Liver (tissue), 8 donors: ENCODE measurements at regions not wholly inside any gene's neighbourhood (a gene's known extent, or its start where the extent isn't known, plus 50 kb on each side); places are given as distances from the start of the nearest gene placed in this dataset.

Experiments used
- DNase-seq: peaks from one replicate; pipeline ENCODE4 v3.0.0-alpha.2; 2017; ENCODE audit warnings: low spot score
- H3K27ac ChIP-seq, 2 donors: one replicate each; pipeline ENCODE4 v1.7.0; 2013; ENCODE audit warnings: inconsistent platforms in 2 of 2, low read length in 2 of 2, control low read depth in 1 of 2, low read depth in 1 of 2, mild to moderate bottlenecking in 1 of 2
- H3K27me3 ChIP-seq, 4 donors: one replicate each; pipeline versions ENCODE4 v1.6.1 to v1.7.0; 2013; ENCODE audit warnings: low read length in 3 of 4, inconsistent platforms in 1 of 4, mild to moderate bottlenecking in 1 of 4, moderate library complexity in 1 of 4; ENCODE audit not compliant: control insufficient read depth in 4 of 4, insufficient read depth in 4 of 4
- H3K36me3 ChIP-seq, 4 donors: one replicate each; pipeline versions ENCODE4 v1.6.1 to v1.7.0; 2013; ENCODE audit warnings: low read length in 3 of 4, mild to moderate bottlenecking in 3 of 4, low read depth in 1 of 4, moderate library complexity in 1 of 4; ENCODE audit not compliant: control insufficient read depth in 4 of 4, insufficient read depth in 3 of 4
- H3K4me1 ChIP-seq, 4 donors: one replicate each; pipeline versions ENCODE4 v1.6.1 to v1.7.0; 2013; ENCODE audit warnings: low read length in 3 of 4, mild to moderate bottlenecking in 3 of 4, moderate library complexity in 1 of 4; ENCODE audit not compliant: control insufficient read depth in 4 of 4, insufficient read depth in 4 of 4
- H3K4me3 ChIP-seq, 3 donors: one replicate each; pipeline versions ENCODE4 v1.6.1 to v1.7.0; 2013; ENCODE audit warnings: low read length in 3 of 3, control low read depth in 1 of 3, low read depth in 1 of 3, mild to moderate bottlenecking in 1 of 3
- H3K9ac ChIP-seq, 2 donors: one replicate each; pipeline ENCODE4 v1.7.0; 2013; ENCODE audit warnings: low read length in 2 of 2, mild to moderate bottlenecking in 2 of 2, moderate library complexity in 2 of 2, control low read depth in 1 of 2, low read depth in 1 of 2
- H3K9me3 ChIP-seq, 4 donors: one replicate each; pipeline versions ENCODE4 v1.6.1 to v1.7.0; 2013; ENCODE audit warnings: low read length in 3 of 4; ENCODE audit not compliant: control insufficient read depth in 4 of 4
- ATF3 ChIP-seq: IDR thresholded peaks from 2 replicates; pipeline ENCODE4 v1.6.1; 2016; ENCODE audit warnings: antibody characterized with exemption
- CTCF ChIP-seq: fragments of 150-350 bp; IDR thresholded peaks from 2 replicates; pipeline ENCODE4 v1.5.1; 2017; ENCODE audit warnings: improper control_type of control experiment, low read depth, low read length; ENCODE audit not compliant: missing input control
- EGR1 ChIP-seq, 2 donors: IDR thresholded peaks; 2 replicates each; pipeline ENCODE4 v1.6.1; 2016 to 2018; ENCODE audit warnings: antibody characterized with exemption in 2 of 2, low read depth in 2 of 2
- FOXA1 ChIP-seq: IDR thresholded peaks from 2 replicates; pipeline ENCODE4 v1.6.1; 2016; ENCODE audit warnings: antibody characterized with exemption
- FOXA2 ChIP-seq: IDR thresholded peaks from 2 replicates; pipeline ENCODE4 v1.6.1; 2016; ENCODE audit warnings: antibody characterized with exemption
- GABPA ChIP-seq, 2 donors: IDR thresholded peaks in 1 of 2; conservative IDR thresholded peaks in 1 of 2; 2 replicates each; pipeline ENCODE4 v1.6.1; 2016; ENCODE audit warnings: antibody characterized with exemption in 2 of 2, mild to moderate bottlenecking in 1 of 2, moderate library complexity in 1 of 2
- HNF4A ChIP-seq, 2 donors: conservative IDR thresholded peaks; 2 replicates each; pipeline ENCODE4 v1.6.1; 2016; ENCODE audit warnings: antibody characterized with exemption in 2 of 2, mild to moderate bottlenecking in 2 of 2
- HNF4G ChIP-seq: IDR thresholded peaks from 2 replicates; pipeline ENCODE4 v1.6.1; 2016; ENCODE audit warnings: antibody characterized with exemption
- JUND ChIP-seq, 2 donors: IDR thresholded peaks; 2 replicates each; pipeline ENCODE4 v1.6.1; 2016; ENCODE audit warnings: antibody characterized with exemption in 2 of 2
- MAX ChIP-seq: IDR thresholded peaks from 2 replicates; pipeline ENCODE4 v1.6.1; 2016; ENCODE audit warnings: antibody characterized with exemption
- NR2F2 ChIP-seq: IDR thresholded peaks from 2 replicates; pipeline ENCODE4 v1.6.1; 2016; ENCODE audit warnings: antibody characterized with exemption
- RAD21 ChIP-seq, 2 donors: IDR thresholded peaks; 2 replicates each; pipeline ENCODE4 v1.6.1; 2016; ENCODE audit warnings: antibody characterized with exemption in 2 of 2, mild to moderate bottlenecking in 2 of 2
- RXRA ChIP-seq, 2 donors: IDR thresholded peaks; 2 replicates each; pipeline ENCODE4 v1.6.1; 2017 to 2018; ENCODE audit warnings: antibody characterized with exemption in 2 of 2, mild to moderate bottlenecking in 1 of 2
- SP1 ChIP-seq: IDR thresholded peaks from 2 replicates; pipeline ENCODE4 v1.6.1; 2018; ENCODE audit warnings: antibody characterized with exemption, mild to moderate bottlenecking
- TAF1 ChIP-seq: conservative IDR thresholded peaks from 2 replicates; pipeline ENCODE4 v1.6.1; 2016; ENCODE audit warnings: antibody characterized with exemption, mild to moderate bottlenecking
- YY1 ChIP-seq: IDR thresholded peaks from 2 replicates; pipeline ENCODE4 v1.6.1; 2016; ENCODE audit warnings: antibody characterized with exemption, mild to moderate bottlenecking
- WGBS: extraction: QIAGEN DNeasy Blood & Tissue Kit; methylation state at CpG from one replicate; pipeline ENCODE4 v1.1.7; 2013; 5-methylcytosine and 5-hydroxymethylcytosine counted together
- TF ChIP-seq, protein P1 (sequence below): IDR thresholded peaks from 2 replicates; pipeline ENCODE4 v1.6.1; 2016; ENCODE audit warnings: antibody characterized with exemption
- donor health status: healthy.
- donor health status: healthy.
- donor health status: healthy.
- donor health status: healthy.
- donor health status: healthy.

GRCh38 chr14:94827711-94828447 lies 58.0 kb upstream of the GSC start:
- Histone ChIP-seq H3K36me3 (no peaks in the 10 kb centered on the region), H3K9ac (no peak overlapping the region), H3K4me1 (no peaks in the 10 kb centered on the region), H3K27ac (no peak overlapping the region), H3K27me3 (peaks cover 0 to 3% (median 0%) of the 10 kb centered on the region in 4 donors), H3K4me3 (no peak overlapping the region), H3K9me3 (peaks cover 0 to 14% (median 6%) of the 10 kb centered on the region in 4 donors)
- DNase-seq, result no peak
- 83% methylated on average over 7 of the region's 7 CpGs for WGBS
- TF ChIP-seq SP1, result no peak
- no peak for TF ChIP-seq HNF4G
- no peak for TF ChIP-seq TAF1
- no peak for TF ChIP-seq ATF3
- no peak for TF ChIP-seq FOXA2
- no peak for TF ChIP-seq HNF4A (conservative IDR thresholded peaks at IDR 0.05)
- TF ChIP-seq YY1, result no peak
- no peak for TF ChIP-seq GABPA (IDR thresholded peaks at IDR 0.05 in 1 of 2, conservative IDR thresholded peaks at IDR 0.05 in 1 of 2)
- TF ChIP-seq EGR1 (IDR thresholded peaks at IDR 0.05; ENCODE audit: low read depth in 2 of 2), result no peak
- no peak for TF ChIP-seq RXRA (IDR thresholded peaks at IDR 0.05)
- TF ChIP-seq FOXA1, result no peak
- no peak for TF ChIP-seq RAD21 (IDR thresholded peaks at IDR 0.05)

- no peak overlapping the region for H3K9ac ChIP-seq
- TF ChIP-seq ATF3, result no peak
- no peak for TF ChIP-seq JUND (IDR thresholded peaks at IDR 0.05)
- TF ChIP-seq RAD21 (IDR thresholded peaks at IDR 0.05), result no peak
- no peak for TF ChIP-seq GABPA (IDR thresholded peaks at IDR 0.05 in 1 of 2, conservative IDR thresholded peaks at IDR 0.05 in 1 of 2)
- H3K9me3 ChIP-seq, result peaks cover 0 to 14% (median 6%) of the 10 kb centered on the region in 4 donors
- 66% methylated on average over 4 of the region's 4 CpGs for WGBS
- peaks cover 0 to 3% (median 0%) of the 10 kb centered on the region in 4 donors for H3K27me3 ChIP-seq
- H3K27ac ChIP-seq, result no peak overlapping the region
- H3K36me3 ChIP-seq, result no peaks in the 10 kb centered on the region
- no peak for DNase-seq
- no peak overlapping the region for H3K4me3 ChIP-seq
- no peaks in the 10 kb centered on the region for H3K4me1 ChIP-seq
Measured at GRCh38 chr14:94826774-94827173, 56.9 kb upstream of the GSC start.

- H3K27ac ChIP-seq, result no peak overlapping the region
- no peak overlapping the region for H3K9ac ChIP-seq
- peaks cover 0 to 3% (median 0%) of the 10 kb centered on the region in 4 donors for H3K27me3 ChIP-seq
- 66% methylated on average over 8 of the region's 8 CpGs for WGBS
- H3K4me1 ChIP-seq, result no peaks in the 10 kb centered on the region
- H3K4me3 ChIP-seq, result no peak overlapping the region
- H3K9me3 ChIP-seq, result peaks cover 3 to 16% (median 6%) of the 10 kb centered on the region in 4 donors
- DNase-seq, result no peak
- no peaks in the 10 kb centered on the region for H3K36me3 ChIP-seq
- TF ChIP-seq FOXA1 (no peak), YY1 (no peak), GABPA (IDR thresholded peaks at IDR 0.05 in 1 of 2, conservative IDR thresholded peaks at IDR 0.05 in 1 of 2) (no peak), RXRA (IDR thresholded peaks at IDR 0.05) (no peak), NR2F2 (no peak), SP1 (no peak), FOXA2 (no peak), HNF4G (no peak), ATF3 (no peak), HNF4A (conservative IDR thresholded peaks at IDR 0.05) (no peak), MAX (no peak), CTCF (no peak), EGR1 (IDR thresholded peaks at IDR 0.05; ENCODE audit: low read depth in 2 of 2) (no peak), JUND (IDR thresholded peaks at IDR 0.05) (no peak), RAD21 (IDR thresholded peaks at IDR 0.05) (no peak)
- TF ChIP-seq, protein P1, sequence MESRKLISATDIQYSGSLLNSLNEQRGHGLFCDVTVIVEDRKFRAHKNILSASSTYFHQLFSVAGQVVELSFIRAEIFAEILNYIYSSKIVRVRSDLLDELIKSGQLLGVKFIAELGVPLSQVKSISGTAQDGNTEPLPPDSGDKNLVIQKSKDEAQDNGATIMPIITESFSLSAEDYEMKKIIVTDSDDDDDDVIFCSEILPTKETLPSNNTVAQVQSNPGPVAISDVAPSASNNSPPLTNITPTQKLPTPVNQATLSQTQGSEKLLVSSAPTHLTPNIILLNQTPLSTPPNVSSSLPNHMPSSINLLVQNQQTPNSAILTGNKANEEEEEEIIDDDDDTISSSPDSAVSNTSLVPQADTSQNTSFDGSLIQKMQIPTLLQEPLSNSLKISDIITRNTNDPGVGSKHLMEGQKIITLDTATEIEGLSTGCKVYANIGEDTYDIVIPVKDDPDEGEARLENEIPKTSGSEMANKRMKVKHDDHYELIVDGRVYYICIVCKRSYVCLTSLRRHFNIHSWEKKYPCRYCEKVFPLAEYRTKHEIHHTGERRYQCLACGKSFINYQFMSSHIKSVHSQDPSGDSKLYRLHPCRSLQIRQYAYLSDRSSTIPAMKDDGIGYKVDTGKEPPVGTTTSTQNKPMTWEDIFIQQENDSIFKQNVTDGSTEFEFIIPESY, result no peak
Measured at GRCh38 chr14:94823556-94824341, 53.8 kb upstream of the GSC start.
